C4-2B (cell line): ENCODE measurements at regions not wholly inside any gene's neighbourhood (a gene's known extent, or its start where the extent isn't known, plus 50 kb on each side); places are given as distances from the start of the nearest gene placed in this dataset.

Source experiments
- CTCF ChIP-seq: fragments of 450-650 bp; conservative IDR thresholded peaks from 2 replicates; pipeline ENCODE4 v1.5.1; 2017; ENCODE audit warnings: mild to moderate bottlenecking
- ZFX ChIP-seq: fragments of 450-650 bp; IDR thresholded peaks from 2 replicates; pipeline ENCODE4 v1.6.1; 2017

- TF ChIP-seq CTCF = no peak
- no peak for TF ChIP-seq ZFX
These were observed 311.8 kb upstream of the RGS6 start for GRCh38 chr14:71620401-71620800.
